Cardiac fibroblast (primary cell): ENCODE measurements at regions not wholly inside any gene's neighbourhood (a gene's known extent, or its start where the extent isn't known, plus 50 kb on each side); places are given as distances from the start of the nearest gene placed in this dataset.

Source experiments
- DNase-seq, 2 donors: peaks; one replicate each; pipeline versions ENCODE4 v3.0.0 to v3.0.0-alpha.2; 2010; ENCODE audit warnings: low read depth in 2 of 2
- H3K4me3 ChIP-seq, 2 donors: replicated peaks in 1 of 2; 1 replicate in 1 of 2; 2 replicates in 1 of 2; pipeline ENCODE4 v1.5.1; 2011; ENCODE audit warnings: low read depth in 2 of 2, low read length in 2 of 2, mild to moderate bottlenecking in 2 of 2, moderate library complexity in 1 of 2
- TF ChIP-seq, protein P1 (sequence below): IDR thresholded peaks from one replicate; pipeline ENCODE4 v1.5.1; 2011; ENCODE audit warnings: low read depth, mild to moderate bottlenecking, low read length, inconsistent platforms

DNA sequence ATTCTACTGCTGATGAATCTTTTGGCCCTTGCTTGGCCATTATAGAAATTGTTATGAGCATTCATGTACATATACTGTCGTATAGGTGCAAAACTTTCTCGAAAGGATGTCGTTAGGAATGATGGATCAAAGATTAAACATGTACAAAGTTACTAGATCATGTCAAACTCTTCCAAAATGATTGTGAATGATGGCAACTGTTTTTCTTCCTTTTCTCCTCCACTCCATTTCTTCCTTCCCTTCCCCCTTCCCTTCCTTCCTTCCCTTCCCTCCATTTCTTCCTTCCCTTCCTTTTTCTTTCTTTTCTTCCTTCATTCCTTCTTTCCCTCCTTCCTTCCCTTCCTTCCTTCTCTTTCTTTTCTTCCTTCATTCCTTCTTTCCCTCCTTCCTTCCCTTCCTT, 973.9 kb downstream of the CDH11 start:
- DNase-seq = no peak
- TF ChIP-seq, protein P1, sequence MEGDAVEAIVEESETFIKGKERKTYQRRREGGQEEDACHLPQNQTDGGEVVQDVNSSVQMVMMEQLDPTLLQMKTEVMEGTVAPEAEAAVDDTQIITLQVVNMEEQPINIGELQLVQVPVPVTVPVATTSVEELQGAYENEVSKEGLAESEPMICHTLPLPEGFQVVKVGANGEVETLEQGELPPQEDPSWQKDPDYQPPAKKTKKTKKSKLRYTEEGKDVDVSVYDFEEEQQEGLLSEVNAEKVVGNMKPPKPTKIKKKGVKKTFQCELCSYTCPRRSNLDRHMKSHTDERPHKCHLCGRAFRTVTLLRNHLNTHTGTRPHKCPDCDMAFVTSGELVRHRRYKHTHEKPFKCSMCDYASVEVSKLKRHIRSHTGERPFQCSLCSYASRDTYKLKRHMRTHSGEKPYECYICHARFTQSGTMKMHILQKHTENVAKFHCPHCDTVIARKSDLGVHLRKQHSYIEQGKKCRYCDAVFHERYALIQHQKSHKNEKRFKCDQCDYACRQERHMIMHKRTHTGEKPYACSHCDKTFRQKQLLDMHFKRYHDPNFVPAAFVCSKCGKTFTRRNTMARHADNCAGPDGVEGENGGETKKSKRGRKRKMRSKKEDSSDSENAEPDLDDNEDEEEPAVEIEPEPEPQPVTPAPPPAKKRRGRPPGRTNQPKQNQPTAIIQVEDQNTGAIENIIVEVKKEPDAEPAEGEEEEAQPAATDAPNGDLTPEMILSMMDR = no peak
- H3K4me3 ChIP-seq = no peak overlapping the region

DNA sequence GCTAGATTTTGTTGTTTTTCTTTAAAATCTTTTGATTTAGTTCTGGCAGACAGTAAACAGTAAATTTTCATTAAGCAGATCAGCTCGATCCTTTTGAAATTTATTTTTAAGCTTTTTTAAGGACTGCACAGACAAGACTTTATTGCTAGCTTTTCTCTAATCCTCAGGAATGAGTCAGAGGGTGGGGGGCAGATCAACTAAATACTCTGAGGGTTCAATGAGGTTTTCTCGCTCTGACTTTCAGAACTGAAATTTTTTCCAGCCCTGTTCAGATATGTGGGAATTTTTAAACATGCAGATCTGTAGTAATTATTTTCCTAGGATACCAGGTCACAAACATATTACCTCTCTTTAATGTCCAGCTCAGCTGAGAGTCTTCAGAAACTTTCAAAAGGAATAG, 977.2 kb downstream of the CDH11 start:
- TF ChIP-seq, protein P1 = no peak
- no peak overlapping the region for H3K4me3 ChIP-seq
- DNase-seq = no peak

DNA sequence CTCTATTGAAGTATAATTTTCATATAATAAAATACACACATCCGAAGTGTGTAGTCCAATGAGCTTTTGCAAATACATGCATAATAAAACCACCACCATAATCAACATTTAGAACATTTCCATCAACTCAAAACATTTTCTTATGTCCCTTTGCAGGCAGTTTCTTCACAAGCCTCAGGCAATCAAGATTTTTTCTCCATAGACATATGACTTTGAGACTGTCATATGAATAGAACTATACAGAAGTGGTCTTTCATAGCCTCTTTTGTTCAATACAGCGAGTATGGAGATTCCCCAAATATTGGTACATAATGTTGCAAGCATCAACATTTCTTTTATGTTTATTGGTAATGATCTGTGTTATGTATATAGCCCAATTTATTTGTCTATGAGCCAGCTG, 983.2 kb downstream of the CDH11 start:
- DNase-seq = no peak
- TF ChIP-seq, protein P1 = no peak

DNA sequence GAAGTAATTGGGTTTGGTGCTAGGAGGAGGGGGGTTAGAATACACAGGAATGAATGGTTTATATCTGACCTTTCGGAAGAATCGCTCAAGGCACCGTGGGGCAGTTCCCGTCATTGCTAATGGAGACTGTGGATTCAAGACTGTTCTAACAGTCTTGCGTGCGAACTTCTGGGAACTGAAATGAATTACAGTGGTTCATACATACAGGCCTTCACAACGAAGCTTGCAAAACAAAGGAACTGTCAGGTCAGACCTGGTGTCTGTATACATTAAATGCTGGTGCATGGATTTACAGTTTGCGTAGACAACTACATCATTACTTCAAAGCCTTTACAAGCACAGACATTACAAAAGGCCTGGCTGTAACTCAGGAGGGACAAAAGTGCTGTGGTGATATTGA, 983.9 kb downstream of the CDH11 start:
- no peak for DNase-seq
- no peak overlapping the region for H3K4me3 ChIP-seq
- TF ChIP-seq, protein P1 = no peak

More for the DNA sequence above, 983.2 kb downstream of the CDH11 start:
- no peak overlapping the region for H3K4me3 ChIP-seq

DNA sequence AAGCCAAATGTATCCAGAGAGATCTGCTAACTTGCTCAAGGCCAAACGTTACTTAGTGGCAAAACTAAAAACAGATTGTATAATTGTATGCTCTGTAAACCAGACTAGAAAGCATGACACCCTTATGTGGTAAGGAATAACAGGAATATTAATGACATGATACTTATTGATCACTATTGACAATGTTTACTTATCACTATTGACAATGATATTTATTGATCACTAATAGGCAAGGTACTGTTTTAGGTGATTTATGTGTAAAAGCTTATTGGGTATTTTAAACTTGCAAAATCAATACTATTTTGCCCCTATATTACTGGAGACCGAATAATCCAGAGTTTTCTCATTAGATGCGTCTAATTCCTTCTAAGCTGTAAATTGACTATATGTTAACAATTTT, 985.1 kb downstream of the CDH11 start:
- TF ChIP-seq, protein P1 = no peak
- DNase-seq = no peak
- no peak overlapping the region for H3K4me3 ChIP-seq

DNA sequence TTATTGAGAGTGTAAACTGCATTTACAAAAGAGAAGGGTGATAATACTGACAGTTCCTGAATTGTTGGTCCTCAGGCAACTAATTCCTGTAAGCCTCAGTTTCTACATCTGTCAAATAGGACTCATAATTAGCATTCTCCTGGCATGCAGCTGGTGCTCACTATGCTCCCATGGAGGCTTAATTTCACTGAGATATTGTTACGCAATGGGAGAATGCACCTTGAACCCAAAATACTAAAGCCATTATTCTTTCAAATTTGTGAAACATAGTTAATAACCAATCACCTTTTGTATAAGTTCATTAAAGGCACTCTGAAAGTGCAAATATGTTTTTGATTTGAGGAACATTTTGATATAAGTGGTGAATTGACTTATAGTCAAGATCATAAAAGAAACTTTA, 985.5 kb downstream of the CDH11 start:
- no peak overlapping the region for H3K4me3 ChIP-seq
- no peak for DNase-seq
- TF ChIP-seq, protein P1 = no peak

DNA sequence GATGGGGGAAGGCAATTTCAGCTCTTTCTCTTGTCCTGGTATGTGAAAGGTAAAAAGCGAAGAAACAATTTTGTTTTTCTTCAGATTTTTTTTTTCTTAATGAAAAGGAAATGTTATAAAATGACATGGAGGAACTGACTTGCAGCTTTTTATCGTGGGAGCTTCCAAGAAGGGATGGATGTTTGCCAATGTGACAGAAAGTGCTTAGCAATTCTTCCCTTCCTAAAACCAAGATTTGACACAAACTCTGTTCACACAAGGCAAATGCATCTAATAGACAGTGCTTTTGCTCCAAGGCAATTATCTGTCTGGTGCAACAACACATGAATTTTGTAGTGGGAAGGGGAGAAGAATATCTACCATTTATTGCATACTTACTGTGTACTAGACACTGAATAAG, 988.5 kb downstream of the CDH11 start:
- TF ChIP-seq, protein P1 = no peak
- no peak overlapping the region for H3K4me3 ChIP-seq
- DNase-seq = peak in 1 of 2 donors; percentile 40
